GM12878 (cell line): ENCODE measurements at regions not wholly inside any gene's neighbourhood (a gene's known extent, or its start where the extent isn't known, plus 50 kb on each side); places are given as distances from the start of the nearest gene placed in this dataset.

ENCODE experiments used
- ATAC-seq: fragments of 200-7000 bp; cut with Tn5 transposase; 3 replicates; pipeline ENCODE4 v1.9.1; 2020; ENCODE audit warnings: mild to moderate bottlenecking, moderate library complexity
- BruUV-seq: library from RNA; stranded (reverse); fragments of 400-500 nt; replicated peaks from 2 replicates; lab custom pipeline; 2021; lab: Mats Ljungman, UMichigan
- CTCF ChIA-PET: fragments of 300-600 bp; sonication (Branson Sonifier 250); formaldehyde crosslinking; extraction: SDS; loops from one replicate; lab custom pipeline; 2021; ENCODE audit warnings: inconsistent platforms; lab: Yijun Ruan, JAX
- POLR2A ChIA-PET: fragments of 350-600 bp; formaldehyde crosslinking; extraction: SDS; loops from one replicate; lab custom pipeline; 2021; ENCODE audit warnings: inconsistent platforms; lab: Charles Lee
- RAD21 ChIA-PET: fragments of 300-600 bp; sonication (Branson Sonifier 250); formaldehyde crosslinking; loops from one replicate; lab custom pipeline; 2023; ENCODE audit warnings: antibody characterized with exemption; ENCODE audit not compliant: unreplicated experiment; lab: Charles Lee
- SMC1A ChIA-PET: fragments of 300-600 bp; sonication (Branson Sonifier 250); formaldehyde crosslinking; loops from one replicate; lab custom pipeline; 2023; ENCODE audit not compliant: unreplicated experiment, uncharacterized antibody; lab: Charles Lee
- DNase-seq: peaks from one replicate; pipeline ENCODE4 v3.0.0-alpha.2; 2011; ENCODE audit warnings: low read depth, low spot score
- FAIRE-seq: peaks from 3 replicates; lab custom pipeline; 2011; peaks lifted over from hg19 to GRCh38; lab: Jason Lieb, UNC
- H2AFZ ChIP-seq: 2 replicates; pipeline ENCODE4 v1.6.0; 2011; ENCODE audit warnings: low read depth, low read length, control low read depth; ENCODE audit not compliant: control insufficient read depth
- H3K27ac ChIP-seq: 2 replicates; pipeline ENCODE4 v1.5.1; 2011; ENCODE audit warnings: control low read depth; ENCODE audit not compliant: control insufficient read depth, insufficient read depth
- H3K27me3 ChIP-seq, 2 experiments: replicated peaks in 1 of 2; 2 replicates each; pipeline versions ENCODE4 v1.6.0 to v1.6.1; 2011; ENCODE audit warnings: low read length in 1 of 2; ENCODE audit not compliant: control insufficient read depth in 2 of 2, insufficient read depth in 2 of 2
- H3K36me3 ChIP-seq, 2 experiments: 2 replicates each; pipeline ENCODE4 v1.5.1; 2011; ENCODE audit warnings: low read length in 1 of 2; ENCODE audit not compliant: control insufficient read depth in 2 of 2, insufficient read depth in 2 of 2
- H3K4me1 ChIP-seq: 2 replicates; pipeline ENCODE4 v1.6.1; 2011; ENCODE audit warnings: mild to moderate bottlenecking, low read length, moderate library complexity, mixed read lengths; ENCODE audit not compliant: control insufficient read depth, insufficient read depth
- H3K4me2 ChIP-seq: 2 replicates; pipeline ENCODE4 v1.6.0; 2011; ENCODE audit warnings: control low read depth; ENCODE audit not compliant: control insufficient read depth, insufficient read depth
- H3K4me3 ChIP-seq: fragments of 200-600 bp; sonication (generic); 2 replicates; pipeline ENCODE4 v1.5.1; 2016
- H3K79me2 ChIP-seq: 2 replicates; pipeline ENCODE4 v1.6.0; 2011; ENCODE audit warnings: low read length; ENCODE audit not compliant: control insufficient read depth, insufficient read depth
- H3K9ac ChIP-seq: 2 replicates; pipeline ENCODE4 v1.8.0; 2011; ENCODE audit warnings: low read length, control low read depth, mixed read lengths; ENCODE audit not compliant: control insufficient read depth, insufficient read depth
- H3K9me3 ChIP-seq: replicated peaks from 3 replicates; pipeline ENCODE4 v1.5.1; 2011; ENCODE audit warnings: mild to moderate bottlenecking, low read length; ENCODE audit not compliant: control insufficient read depth, insufficient read depth
- H4K20me1 ChIP-seq: 2 replicates; pipeline ENCODE4 v1.6.0; 2011; ENCODE audit not compliant: control insufficient read depth, insufficient read depth
- BHLHE40 ChIP-seq, 2 experiments: fragments of 450-650 bp in 1 of 2; IDR thresholded peaks; 2 replicates each; pipeline ENCODE4 v1.6.1; 2011 to 2017; ENCODE audit warnings: low read depth in 2 of 2, borderline replicate concordance in 1 of 2, improper control_type of control experiment in 1 of 2, low read length in 1 of 2, mild to moderate bottlenecking in 1 of 2
- CHD1 ChIP-seq: IDR thresholded peaks from 2 replicates; pipeline ENCODE4 v1.6.1; 2012; ENCODE audit warnings: low read depth, low read length, improper control_type of control experiment
- CREB1 ChIP-seq: IDR thresholded peaks from 2 replicates; pipeline ENCODE4 v1.6.1; 2012; ENCODE audit warnings: low read depth, mild to moderate bottlenecking, inconsistent platforms
- GABPA ChIP-seq: IDR thresholded peaks from 2 replicates; pipeline ENCODE4 v1.6.1; 2014; ENCODE audit warnings: antibody characterized with exemption, low read depth, mild to moderate bottlenecking, inconsistent platforms
- IKZF2 ChIP-seq, 2 experiments: fragments of 450-650 bp; IDR thresholded peaks; 2 replicates each; pipeline ENCODE4 v1.6.1; 2017; ENCODE audit warnings: mild to moderate bottlenecking in 2 of 2, moderate library complexity in 2 of 2
- JUNB ChIP-seq: IDR thresholded peaks from 2 replicates; pipeline ENCODE4 v1.6.1; 2016; ENCODE audit warnings: antibody characterized with exemption, mild to moderate bottlenecking
- MEF2A ChIP-seq: IDR thresholded peaks from 2 replicates; pipeline ENCODE4 v1.6.1; 2011; ENCODE audit warnings: low read depth, mild to moderate bottlenecking, low read length, moderate library complexity; ENCODE audit not compliant: insufficient read depth
- NFXL1 ChIP-seq: fragments of 450-650 bp; IDR thresholded peaks from 2 replicates; pipeline ENCODE4 v1.6.1; 2017; ENCODE audit warnings: antibody characterized with exemption, mild to moderate bottlenecking, borderline replicate concordance
- NR2C2 ChIP-seq: IDR thresholded peaks from 2 replicates; pipeline ENCODE4 v1.6.1; 2011; ENCODE audit warnings: borderline replicate concordance, low read depth; ENCODE audit not compliant: control insufficient read depth, insufficient read length
- POLR2AphosphoS5 ChIP-seq: IDR thresholded peaks from 2 replicates; pipeline ENCODE4 v1.6.1; 2011; ENCODE audit warnings: mild to moderate bottlenecking, low read length, inconsistent platforms
- POU2F2 ChIP-seq: IDR thresholded peaks from 3 replicates; pipeline ENCODE4 v1.6.1; 2011; ENCODE audit warnings: low read depth, mild to moderate bottlenecking, low read length, borderline replicate concordance
- RELA ChIP-seq: fragments of 450-650 bp; IDR thresholded peaks from 2 replicates; pipeline ENCODE4 v1.8.0; 2014; ENCODE audit warnings: borderline replicate concordance; ENCODE audit not compliant: partially characterized antibody
- SP1 ChIP-seq: IDR thresholded peaks from one replicate; pipeline ENCODE4 v1.6.1; 2011; ENCODE audit warnings: low read depth, low read length
- SPI1 ChIP-seq: IDR thresholded peaks from 2 replicates; pipeline ENCODE4 v1.6.1; 2011; ENCODE audit warnings: low read depth, mild to moderate bottlenecking, low read length, moderate library complexity, borderline replicate concordance; ENCODE audit not compliant: insufficient read depth
- SREBF2 ChIP-seq: IDR thresholded peaks from 2 replicates; pipeline ENCODE4 v1.6.1; 2012; ENCODE audit warnings: mild to moderate bottlenecking, low read length
- TAF1 ChIP-seq: IDR thresholded peaks from 2 replicates; pipeline ENCODE4 v1.6.1; 2011; ENCODE audit warnings: mild to moderate bottlenecking, low read depth, low read length, borderline replicate concordance
- WGBS: methylation state at CpG from one replicate; pipeline ENCODE4 v1.1.6; 2016; ENCODE audit warnings: low lambda C conversion rate; ENCODE audit not compliant: insufficient replicate concordance, insufficient coverage; ENCODE audit errors: missing lambda C conversion rate; 5-methylcytosine and 5-hydroxymethylcytosine counted together
- in situ Hi-C: fragments of 300-500 bp; cut with MboI; formaldehyde crosslinking; loops from 9 replicates; pipeline ENCODE4 v1.14.3; 2018; ENCODE audit warnings: mixed read lengths
- intact Hi-C: fragments of 100-400 bp; cut with micrococcal nuclease; formaldehyde crosslinking; loops from one replicate; pipeline ENCODE4 v1.14.2; 2022; ENCODE audit not compliant: unreplicated experiment
- TF ChIP-seq, protein P1 (sequence below): fragments of 450-650 bp; formaldehyde crosslinking; IDR thresholded peaks from 2 replicates; pipeline ENCODE4 v1.5.0; 2022; ENCODE audit warnings: mild to moderate bottlenecking, missing genetic modification characterization
- TF ChIP-seq, protein P2 (sequence below): IDR thresholded peaks from 2 replicates; pipeline ENCODE4 v1.6.1; 2011; ENCODE audit warnings: borderline replicate concordance, low read depth, mild to moderate bottlenecking, moderate library complexity, mixed read lengths, low read length; ENCODE audit not compliant: insufficient read depth; ENCODE audit errors: extremely low read length

DNA sequence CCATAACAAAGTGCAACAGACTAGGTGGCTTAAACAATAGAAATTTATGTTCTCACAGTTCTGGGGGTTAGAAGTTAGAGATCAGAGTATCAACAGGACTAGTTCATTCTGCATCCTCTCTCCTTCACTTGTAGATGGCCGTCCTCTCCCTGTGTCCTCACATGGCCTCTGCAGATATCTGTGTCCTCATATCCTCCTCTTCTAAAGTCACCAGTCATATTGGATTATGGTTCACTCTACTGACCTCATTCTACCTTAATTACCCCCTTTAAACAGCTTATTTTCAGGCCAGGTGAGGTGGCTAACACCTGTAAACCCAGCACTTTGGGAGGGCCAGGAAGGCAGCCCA lies 135.1 kb downstream of the RAB38 start:
- RAD21 ChIA-PET: no interaction called here
- H3K27ac ChIP-seq: no peak overlapping the region
- FAIRE-seq (no peak), ATAC-seq (no peak), DNase-seq (no peak)
- TF ChIP-seq, protein P1, sequence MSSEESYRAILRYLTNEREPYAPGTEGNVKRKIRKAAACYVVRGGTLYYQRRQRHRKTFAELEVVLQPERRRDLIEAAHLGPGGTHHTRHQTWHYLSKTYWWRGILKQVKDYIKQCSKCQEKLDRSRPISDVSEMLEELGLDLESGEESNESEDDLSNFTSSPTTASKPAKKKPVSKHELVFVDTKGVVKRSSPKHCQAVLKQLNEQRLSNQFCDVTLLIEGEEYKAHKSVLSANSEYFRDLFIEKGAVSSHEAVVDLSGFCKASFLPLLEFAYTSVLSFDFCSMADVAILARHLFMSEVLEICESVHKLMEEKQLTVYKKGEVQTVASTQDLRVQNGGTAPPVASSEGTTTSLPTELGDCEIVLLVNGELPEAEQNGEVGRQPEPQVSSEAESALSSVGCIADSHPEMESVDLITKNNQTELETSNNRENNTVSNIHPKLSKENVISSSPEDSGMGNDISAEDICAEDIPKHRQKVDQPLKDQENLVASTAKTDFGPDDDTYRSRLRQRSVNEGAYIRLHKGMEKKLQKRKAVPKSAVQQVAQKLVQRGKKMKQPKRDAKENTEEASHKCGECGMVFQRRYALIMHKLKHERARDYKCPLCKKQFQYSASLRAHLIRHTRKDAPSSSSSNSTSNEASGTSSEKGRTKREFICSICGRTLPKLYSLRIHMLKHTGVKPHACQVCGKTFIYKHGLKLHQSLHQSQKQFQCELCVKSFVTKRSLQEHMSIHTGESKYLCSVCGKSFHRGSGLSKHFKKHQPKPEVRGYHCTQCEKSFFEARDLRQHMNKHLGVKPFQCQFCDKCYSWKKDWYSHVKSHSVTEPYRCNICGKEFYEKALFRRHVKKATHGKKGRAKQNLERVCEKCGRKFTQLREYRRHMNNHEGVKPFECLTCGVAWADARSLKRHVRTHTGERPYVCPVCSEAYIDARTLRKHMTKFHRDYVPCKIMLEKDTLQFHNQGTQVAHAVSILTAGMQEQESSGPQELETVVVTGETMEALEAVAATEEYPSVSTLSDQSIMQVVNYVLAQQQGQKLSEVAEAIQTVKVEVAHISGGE (CRISPR knock-in tag): no peak
- TF ChIP-seq, protein P2, sequence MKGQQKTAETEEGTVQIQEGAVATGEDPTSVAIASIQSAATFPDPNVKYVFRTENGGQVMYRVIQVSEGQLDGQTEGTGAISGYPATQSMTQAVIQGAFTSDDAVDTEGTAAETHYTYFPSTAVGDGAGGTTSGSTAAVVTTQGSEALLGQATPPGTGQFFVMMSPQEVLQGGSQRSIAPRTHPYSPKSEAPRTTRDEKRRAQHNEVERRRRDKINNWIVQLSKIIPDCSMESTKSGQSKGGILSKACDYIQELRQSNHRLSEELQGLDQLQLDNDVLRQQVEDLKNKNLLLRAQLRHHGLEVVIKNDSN: no peak
- TF ChIP-seq IKZF2 (IDR thresholded peaks at IDR 0.05) (no peak), CREB1 (no peak), SREBF2 (no peak), RELA (no peak), TAF1 (no peak), JUNB (no peak), NFXL1 (no peak), MEF2A (no peak), SP1 (no peak), NR2C2 (no peak), BHLHE40 (IDR thresholded peaks at IDR 0.05; ENCODE audit: borderline replicate concordance in 1 of 2, low read depth in 2 of 2, low read length in 1 of 2) (no peak), POLR2AphosphoS5 (no peak), CHD1 (no peak), SPI1 (no peak), GABPA (no peak), POU2F2 (no peak)
- H2AFZ ChIP-seq: no peak overlapping the region
- CTCF ChIA-PET: interaction anchor here (0.6 kb wide), 1 partner anchor 75 kb away, joined by 3 read pairs; no protein-coding TSS in a partner anchor
- H4K20me1 ChIP-seq: no peaks in the 10 kb centered on the region
- H3K79me2 ChIP-seq: no peaks in the 10 kb centered on the region
- no peak overlapping the region for H3K4me2 ChIP-seq
- WGBS: 0% methylated on average over 1 of the region's 1 CpG
- H3K4me3 ChIP-seq: no peak overlapping the region
- no peaks in the 10 kb centered on the region for H3K4me1 ChIP-seq
- in situ Hi-C loops: no loop called here
- no peaks in the 10 kb centered on the region for H3K9me3 ChIP-seq
- POLR2A ChIA-PET: no interaction called here
- H3K36me3 ChIP-seq: no peaks in the 10 kb centered on the region
- intact Hi-C loops: no loop called here
- SMC1A ChIA-PET: no interaction called here
- H3K27me3 ChIP-seq: no peaks in the 10 kb centered on the region; a peak in 2 of 4 replicates
- BruUV-seq: no TSS peak
- no peak overlapping the region for H3K9ac ChIP-seq
